Esophagus mucosa (tissue), 1 donor: ENCODE measurements at regions not wholly inside any gene's neighbourhood (a gene's known extent, or its start where the extent isn't known, plus 50 kb on each side); places are given as distances from the start of the nearest gene placed in this dataset.
"Not testable (repeated sequence)": the region's sequence is repeated elsewhere in the genome, so short reads cannot be mapped to it uniquely, and the experiment has no call there.

ENCODE experiments used
- ATAC-seq: fragments of 200-7000 bp; cut with Tn5 transposase; one replicate; pipeline ENCODE4 v1.9.1; 2020
- donor health status: DM: yes; HTN: yes; CAD: no.

DNA sequence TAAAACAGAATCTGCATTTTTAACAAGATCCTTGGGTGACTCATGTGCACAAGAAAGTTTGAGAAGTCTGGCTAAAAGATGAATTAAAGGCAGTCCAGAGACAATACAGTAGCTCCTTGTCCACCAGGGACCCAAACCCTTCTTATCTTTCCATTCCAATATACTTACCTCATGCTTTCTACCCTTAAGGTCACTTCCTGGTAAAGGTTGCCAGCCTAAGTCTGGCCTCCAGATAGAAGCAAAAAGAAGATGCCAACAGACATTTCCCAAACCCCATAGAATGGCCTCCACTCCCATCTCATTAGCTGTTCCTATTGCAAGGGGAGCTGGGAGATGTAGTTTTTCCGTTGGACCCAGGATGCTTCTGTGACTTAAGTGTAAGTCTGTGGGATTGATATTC, 101.4 kb upstream of the XYLT1 start:
- ATAC-seq: no peak

DNA sequence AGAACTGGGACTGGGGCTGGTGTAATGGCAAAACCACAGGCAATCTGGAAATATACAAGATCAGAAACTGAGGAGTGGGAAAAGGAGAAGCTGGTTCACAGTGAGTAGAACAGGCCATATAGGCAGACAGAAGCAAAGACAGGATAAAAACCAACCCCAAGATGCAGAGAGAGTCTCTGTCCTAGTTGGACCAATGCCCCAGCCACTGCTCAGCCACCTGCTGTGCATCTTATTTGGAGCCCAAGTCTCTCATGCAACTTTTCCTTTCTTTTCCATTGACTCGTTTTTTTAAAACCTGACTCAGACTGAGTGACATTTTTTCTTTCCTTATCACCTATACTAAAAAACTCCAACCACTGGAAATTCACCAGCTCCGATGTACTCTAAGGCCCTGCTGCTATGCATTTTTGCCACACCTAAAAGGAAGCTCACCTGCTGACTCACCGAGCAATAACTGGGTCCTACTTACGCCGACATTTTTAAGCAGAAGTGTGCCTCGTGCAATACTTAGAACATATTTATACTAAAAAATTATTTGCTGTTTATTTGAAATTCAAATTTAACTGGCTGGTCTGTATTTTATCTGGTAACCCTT, 100.8 kb upstream of the XYLT1 start:
- ATAC-seq: peak; percentile 88

GRCh38 chr16:17568239-17568638, 97.5 kb upstream of the XYLT1 start:
- ATAC-seq: no peak

DNA sequence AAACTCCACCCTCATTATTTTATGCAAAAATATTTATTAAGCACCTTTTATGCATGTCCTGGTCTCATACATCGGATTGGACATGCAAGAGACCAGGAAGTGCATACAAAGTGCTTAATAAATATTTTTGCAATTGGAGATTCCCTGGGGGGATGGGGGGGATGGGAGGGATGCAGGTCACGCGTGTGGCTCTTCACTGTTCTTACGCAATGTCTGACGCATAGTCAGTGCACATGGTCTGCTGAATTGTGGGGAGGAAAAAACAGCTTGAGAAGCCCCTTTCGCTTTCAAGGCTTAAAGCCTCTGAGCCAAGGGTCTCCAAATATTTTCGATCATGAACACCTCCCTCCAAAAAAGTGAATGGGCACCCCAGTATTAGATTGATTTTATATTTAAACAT, 96.7 kb upstream of the XYLT1 start:
- ATAC-seq: no peak

DNA sequence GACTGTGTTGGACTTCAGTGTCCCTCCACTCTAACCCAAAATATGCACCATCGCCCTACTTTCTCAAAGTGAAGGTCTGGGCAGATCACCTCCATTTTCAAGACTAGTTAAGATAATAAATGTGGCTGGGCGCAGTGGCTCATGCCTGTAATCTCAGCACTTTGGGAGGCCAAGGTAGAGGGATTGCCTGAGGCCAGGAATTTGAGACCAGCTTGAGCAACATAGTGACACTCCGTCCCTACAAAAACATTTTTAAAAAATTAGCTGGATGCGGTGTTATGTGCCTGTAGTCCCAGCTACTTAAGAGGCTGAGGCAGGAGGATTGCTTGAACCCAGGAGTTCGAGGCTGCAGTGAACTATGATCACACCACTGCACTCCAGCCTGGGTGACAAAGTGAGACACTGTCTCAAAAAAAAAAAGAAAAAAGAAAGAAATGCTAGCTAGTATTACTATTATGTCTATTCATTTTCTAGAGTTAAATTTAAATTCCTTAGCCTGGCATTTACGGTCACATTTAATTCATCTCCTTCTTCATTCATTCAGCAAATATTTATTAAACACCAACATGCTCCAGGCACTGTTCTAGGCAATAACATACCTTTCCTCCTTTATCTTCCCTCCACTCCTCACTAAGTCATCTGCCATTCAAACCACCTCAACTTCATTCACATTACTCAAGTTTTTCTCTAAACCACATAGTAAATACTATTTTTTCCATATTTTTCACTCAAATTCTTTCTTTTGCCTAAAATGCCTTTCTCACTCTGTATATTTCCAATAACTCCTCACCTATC, 96.1 kb upstream of the XYLT1 start:
- ATAC-seq: no peak

DNA sequence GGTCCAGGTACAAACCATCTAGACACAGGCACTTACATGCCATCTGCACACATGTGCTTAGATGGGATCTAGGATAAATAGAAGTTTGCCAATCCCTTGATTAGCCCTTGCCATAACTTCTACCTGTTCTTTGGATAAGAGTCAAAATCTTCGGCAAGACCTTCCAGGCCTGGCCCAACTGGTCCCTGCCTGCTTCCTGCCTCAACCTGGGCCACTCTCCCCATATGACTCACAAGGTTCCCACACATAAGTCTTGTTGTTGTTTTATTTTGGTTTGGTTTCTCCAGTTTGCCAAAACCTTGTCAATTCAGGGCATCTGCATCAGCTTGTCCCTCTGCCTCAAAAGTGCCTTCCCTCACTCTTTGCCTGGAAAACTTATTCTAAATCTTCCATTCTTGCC, 95.3 kb upstream of the XYLT1 start:
- peak; percentile 91 for ATAC-seq

- ATAC-seq: no peak
These were observed 94.8 kb upstream of the XYLT1 start for GRCh38 chr16:17565605-17566004.

DNA sequence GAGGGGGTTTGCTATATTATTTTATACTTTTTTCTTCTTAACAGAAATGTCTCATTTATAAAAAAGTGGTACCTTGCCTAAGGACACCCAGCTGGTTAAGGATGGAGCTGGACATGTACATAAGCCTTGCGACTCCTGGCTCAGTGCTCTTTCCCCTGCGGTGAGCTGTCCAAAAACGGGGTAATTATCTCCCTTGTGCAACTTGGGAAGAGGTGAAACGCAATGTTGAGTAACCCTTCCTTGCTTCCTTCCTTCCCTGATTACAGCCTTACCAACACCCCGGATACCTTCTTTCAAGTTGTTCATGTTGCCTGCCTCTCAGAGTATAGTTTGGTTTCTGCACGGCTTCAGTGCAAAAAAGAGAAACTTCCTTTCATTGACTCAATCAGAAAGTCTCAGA, 94.1 kb upstream of the XYLT1 start:
- ATAC-seq: no peak

DNA sequence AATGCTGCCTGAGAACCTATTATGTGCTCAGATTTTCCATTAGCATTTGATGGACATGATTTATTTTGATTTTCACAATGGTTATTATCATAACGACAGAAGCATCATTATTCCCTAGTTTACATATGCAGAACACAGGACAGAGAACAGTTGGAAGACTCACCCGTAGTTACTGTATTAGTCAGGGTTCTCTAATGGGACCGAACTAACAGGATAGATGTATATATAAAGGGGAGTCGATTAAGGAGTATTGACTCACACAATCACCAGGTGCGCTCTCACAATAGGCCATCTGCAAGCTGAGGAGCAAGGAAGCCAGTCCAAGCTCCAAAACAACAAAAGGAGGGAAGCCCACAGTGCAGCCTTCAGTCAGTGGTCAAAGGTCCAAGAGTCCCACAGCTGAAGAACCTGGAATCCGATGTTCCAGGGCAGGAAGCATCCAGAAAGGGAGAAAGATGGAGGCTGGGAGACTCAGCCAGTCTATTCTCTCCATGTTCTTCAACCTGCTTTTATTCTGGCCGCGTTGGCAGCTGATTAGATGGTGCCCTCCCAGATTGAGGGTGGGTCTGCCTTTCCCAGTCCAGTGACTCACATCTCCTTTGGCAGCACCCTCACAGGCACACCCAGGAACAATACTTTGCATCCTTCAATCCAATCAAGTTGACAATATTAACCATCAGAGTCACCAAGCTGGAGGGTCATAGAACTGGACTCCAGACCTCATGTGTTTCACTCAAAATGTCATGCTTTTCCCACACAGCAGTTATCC, 92.7 kb upstream of the XYLT1 start:
- ATAC-seq: peak; percentile 61

GRCh38 chr16:17561056-17561455, 90.3 kb upstream of the XYLT1 start:
- ATAC-seq: no peak

- ATAC-seq: no peak
These were observed 89.8 kb upstream of the XYLT1 start for GRCh38 chr16:17560548-17560947.

GRCh38 chr16:17559394-17559793, 88.6 kb upstream of the XYLT1 start:
- no peak for ATAC-seq

- no peak for ATAC-seq
These were observed 87.2 kb upstream of the XYLT1 start for GRCh38 chr16:17557949-17558348.

- ATAC-seq: no peak
These were observed 86.7 kb upstream of the XYLT1 start for GRCh38 chr16:17557480-17557879.

DNA sequence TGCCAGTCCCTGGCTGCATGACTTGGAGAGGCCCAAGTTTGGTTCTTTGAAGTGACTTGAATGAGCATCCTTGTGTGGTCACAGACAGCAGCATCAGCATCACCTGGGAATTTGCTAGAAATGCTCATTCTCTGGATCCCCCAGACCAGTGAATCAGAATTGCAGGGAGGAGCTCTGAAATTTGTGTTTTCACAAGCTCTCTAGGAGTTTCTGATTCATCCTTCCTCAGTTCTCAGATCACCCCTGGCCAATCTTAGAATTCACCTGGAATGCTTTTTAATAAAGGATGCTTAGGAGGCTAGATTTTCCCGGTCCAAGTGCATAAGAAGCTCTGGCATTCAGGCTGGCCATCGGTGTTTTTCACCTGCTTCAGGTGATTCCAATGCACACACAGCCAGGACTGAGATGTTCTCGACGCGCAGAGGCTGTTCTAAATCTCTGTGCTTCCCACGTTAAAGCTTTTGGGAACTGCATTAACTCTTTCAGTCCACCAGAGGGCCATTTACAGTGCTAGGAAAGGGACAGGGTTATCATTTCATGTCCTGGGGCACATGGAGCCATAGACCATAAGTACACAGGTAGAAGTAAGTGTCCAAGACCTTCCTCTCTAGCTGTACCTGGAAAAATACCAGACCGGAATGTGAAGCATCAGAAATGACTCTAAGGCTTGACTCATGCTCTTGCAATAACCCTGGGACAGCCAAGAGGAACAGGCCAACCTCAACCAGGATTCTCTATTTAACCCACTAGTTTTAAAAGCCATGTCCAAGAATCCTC, 85.7 kb upstream of the XYLT1 start:
- ATAC-seq: peak; percentile 73

GRCh38 chr16:17555176-17555575, 84.4 kb upstream of the XYLT1 start:
- ATAC-seq: no peak

- peak; percentile 37 for ATAC-seq
These were observed 81.6 kb upstream of the XYLT1 start for GRCh38 chr16:17552351-17552750.

DNA sequence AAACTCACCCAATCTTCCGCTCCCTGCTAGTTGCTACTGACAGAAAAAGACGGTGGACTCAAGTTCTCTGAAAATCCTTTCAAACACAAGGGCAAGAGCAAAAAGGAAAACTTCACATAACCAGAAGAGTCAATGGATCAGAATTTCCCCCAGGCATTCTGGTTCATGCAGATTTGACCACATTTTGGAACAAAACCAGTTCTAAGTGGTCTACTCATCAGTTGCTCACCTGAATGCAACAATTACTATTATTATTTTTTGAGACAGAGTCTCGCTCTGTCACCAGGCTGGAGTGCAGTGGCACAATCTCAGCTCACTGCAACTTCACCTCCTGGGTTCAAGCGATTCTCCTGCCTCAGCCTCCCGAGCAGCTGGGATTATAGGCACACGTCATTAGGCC, 80.9 kb upstream of the XYLT1 start:
- ATAC-seq: not testable (repeated sequence)

- no peak for ATAC-seq
These were observed 78.1 kb upstream of the XYLT1 start for GRCh38 chr16:17548825-17549224.

DNA sequence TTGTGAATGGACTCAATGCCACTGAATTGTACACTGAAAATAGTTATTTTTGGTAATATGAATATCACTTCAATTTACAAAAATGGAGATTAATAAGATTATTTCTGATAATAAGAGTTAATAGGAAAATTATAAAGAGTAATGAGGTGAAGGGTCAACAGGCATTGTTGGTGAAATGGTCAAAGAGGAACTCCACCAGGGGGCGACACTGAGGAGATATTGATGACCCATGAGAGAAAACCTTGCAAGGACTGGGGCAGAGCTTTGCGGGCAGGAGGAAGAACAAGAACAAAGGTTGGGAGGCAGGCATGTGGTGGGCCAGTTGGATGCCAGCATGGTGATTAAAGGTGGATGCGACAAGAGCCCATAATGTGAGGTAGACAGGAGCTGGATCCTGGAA, 74.0 kb upstream of the XYLT1 start:
- ATAC-seq: no peak

GRCh38 chr16:17544304-17544703, 73.5 kb upstream of the XYLT1 start:
- no peak for ATAC-seq

GRCh38 chr16:17543073-17543472, 72.3 kb upstream of the XYLT1 start:
- ATAC-seq: no peak

GRCh38 chr16:17541324-17541723, 70.6 kb upstream of the XYLT1 start:
- no peak for ATAC-seq
